ENCODE measurements at regions not wholly inside any gene's neighbourhood (a gene's known extent, or its start where the extent isn't known, plus 50 kb on each side); places are given as distances from the start of the nearest gene placed in this dataset.

DNA sequence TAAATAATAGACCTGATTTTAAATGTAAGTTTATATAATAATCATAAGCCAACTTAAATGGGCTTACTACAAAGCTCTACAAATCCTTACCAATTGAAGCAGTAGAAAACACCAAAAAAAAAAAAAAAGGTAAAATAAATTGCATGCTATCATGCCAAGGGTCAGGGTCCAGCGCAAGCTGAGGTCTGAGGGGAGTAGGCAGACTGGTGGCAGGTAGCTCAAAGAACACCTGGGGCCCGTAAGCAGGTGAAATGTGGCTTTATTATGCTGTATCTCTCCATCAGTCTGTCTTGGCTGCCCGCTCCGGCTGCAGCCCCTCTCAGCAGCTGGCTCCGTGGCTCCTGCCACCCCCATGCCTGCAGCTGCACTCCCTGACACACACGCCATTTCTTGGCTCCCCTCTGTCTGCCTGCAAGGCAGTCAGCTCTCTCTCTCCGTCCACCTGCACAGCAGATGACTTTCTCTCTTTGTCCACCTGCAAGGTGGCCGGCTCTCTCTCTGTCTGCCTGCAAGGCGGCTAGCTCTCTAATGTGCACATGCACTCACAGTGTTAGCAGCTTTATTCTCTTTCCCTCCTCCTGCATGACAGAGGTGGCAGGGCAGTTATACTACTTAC is 209.4 kb upstream of the UGT8 start:
- TF ChIP-seq, protein P1, sequence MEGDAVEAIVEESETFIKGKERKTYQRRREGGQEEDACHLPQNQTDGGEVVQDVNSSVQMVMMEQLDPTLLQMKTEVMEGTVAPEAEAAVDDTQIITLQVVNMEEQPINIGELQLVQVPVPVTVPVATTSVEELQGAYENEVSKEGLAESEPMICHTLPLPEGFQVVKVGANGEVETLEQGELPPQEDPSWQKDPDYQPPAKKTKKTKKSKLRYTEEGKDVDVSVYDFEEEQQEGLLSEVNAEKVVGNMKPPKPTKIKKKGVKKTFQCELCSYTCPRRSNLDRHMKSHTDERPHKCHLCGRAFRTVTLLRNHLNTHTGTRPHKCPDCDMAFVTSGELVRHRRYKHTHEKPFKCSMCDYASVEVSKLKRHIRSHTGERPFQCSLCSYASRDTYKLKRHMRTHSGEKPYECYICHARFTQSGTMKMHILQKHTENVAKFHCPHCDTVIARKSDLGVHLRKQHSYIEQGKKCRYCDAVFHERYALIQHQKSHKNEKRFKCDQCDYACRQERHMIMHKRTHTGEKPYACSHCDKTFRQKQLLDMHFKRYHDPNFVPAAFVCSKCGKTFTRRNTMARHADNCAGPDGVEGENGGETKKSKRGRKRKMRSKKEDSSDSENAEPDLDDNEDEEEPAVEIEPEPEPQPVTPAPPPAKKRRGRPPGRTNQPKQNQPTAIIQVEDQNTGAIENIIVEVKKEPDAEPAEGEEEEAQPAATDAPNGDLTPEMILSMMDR (IDR thresholded peaks at IDR 0.05) = no peak
- TF ChIP-seq POLR2AphosphoS5 (IDR thresholded peaks at IDR 0.05) = no peak
- TF ChIP-seq EP300 (IDR thresholded peaks at IDR 0.05) = no peak

Measured in sigmoid colon (tissue), 4 donors.